ENCODE measurements at regions not wholly inside any gene's neighbourhood (a gene's known extent, or its start where the extent isn't known, plus 50 kb on each side); places are given as distances from the start of the nearest gene placed in this dataset.

DNA sequence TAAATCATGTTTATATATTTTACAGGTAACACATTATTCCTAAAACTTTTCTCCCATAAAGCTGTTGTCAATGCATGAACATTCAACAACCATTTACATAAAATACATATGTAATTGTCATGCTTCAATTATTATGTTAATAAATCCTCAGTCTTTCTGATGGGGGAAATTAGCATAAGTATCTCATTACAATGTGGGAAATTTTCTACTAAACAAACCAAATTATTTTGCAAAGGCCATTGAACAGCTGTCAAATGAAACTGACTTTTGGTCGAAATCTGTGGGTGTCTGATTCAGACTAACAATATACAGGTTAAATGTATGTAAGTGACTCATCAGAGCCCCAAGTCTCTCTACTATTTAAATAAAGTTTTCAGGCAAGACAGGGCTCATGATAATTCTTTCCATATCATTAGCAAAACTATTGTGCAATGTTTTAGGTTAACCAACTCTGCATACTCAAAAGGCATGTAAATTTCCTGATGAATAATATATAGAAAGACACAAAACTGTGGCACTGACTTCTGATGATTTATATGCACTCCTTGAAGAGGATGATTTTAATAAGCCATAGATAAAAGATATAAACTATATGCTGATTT is 795.3 kb upstream of the AADAT start:
- TF ChIP-seq, protein P1, sequence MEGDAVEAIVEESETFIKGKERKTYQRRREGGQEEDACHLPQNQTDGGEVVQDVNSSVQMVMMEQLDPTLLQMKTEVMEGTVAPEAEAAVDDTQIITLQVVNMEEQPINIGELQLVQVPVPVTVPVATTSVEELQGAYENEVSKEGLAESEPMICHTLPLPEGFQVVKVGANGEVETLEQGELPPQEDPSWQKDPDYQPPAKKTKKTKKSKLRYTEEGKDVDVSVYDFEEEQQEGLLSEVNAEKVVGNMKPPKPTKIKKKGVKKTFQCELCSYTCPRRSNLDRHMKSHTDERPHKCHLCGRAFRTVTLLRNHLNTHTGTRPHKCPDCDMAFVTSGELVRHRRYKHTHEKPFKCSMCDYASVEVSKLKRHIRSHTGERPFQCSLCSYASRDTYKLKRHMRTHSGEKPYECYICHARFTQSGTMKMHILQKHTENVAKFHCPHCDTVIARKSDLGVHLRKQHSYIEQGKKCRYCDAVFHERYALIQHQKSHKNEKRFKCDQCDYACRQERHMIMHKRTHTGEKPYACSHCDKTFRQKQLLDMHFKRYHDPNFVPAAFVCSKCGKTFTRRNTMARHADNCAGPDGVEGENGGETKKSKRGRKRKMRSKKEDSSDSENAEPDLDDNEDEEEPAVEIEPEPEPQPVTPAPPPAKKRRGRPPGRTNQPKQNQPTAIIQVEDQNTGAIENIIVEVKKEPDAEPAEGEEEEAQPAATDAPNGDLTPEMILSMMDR (IDR thresholded peaks at IDR 0.05), result no peak
- no peak for TF ChIP-seq POLR2A (IDR thresholded peaks at IDR 0.05)

Measured in testis (tissue), 2 donors.